ENCODE measurements at regions not wholly inside any gene's neighbourhood (a gene's known extent, or its start where the extent isn't known, plus 50 kb on each side); places are given as distances from the start of the nearest gene placed in this dataset.

DNA sequence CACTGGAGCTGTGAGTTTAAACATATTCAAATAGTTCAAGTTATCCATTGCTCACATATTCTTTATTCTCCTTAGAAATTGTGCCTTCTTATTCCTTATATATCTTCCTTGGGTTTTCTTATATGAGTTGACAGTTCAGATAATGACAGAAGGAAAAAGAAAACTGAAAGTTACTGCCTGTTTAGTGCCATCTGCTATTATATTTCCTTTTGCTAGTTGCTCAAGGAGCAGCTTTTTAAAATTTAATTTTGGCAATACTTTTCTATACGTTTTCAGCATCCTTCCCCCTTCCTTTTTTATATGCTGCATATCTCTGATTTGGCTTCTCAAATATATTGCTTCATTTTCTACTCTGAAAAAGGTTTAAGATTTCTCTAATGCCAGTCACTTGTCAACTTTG is 903.1 kb upstream of the SPRY2 start:
- TF ChIP-seq FOXM1 (IDR thresholded peaks at IDR 0.05; ENCODE audit: borderline replicate concordance) (no peak), ELF4 (IDR thresholded peaks at IDR 0.05) (no peak), HDGF (IDR thresholded peaks at IDR 0.05; ENCODE audit: borderline replicate concordance) (no peak), ARNT (IDR thresholded peaks at IDR 0.05) (no peak), SP1 (IDR thresholded peaks at IDR 0.05) (no peak), BHLHE40 (IDR thresholded peaks at IDR 0.05; ENCODE audit: borderline replicate concordance) (no peak), FOXA1 (IDR thresholded peaks at IDR 0.05) (no peak), CTBP1 (IDR thresholded peaks at IDR 0.05; ENCODE audit: borderline replicate concordance) (no peak), LEF1 (IDR thresholded peaks at IDR 0.05; ENCODE audit: borderline replicate concordance) (no peak), TARDBP (IDR thresholded peaks at IDR 0.05) (no peak)
